A172 (cell line): ENCODE measurements at regions not wholly inside any gene's neighbourhood (a gene's known extent, or its start where the extent isn't known, plus 50 kb on each side); places are given as distances from the start of the nearest gene placed in this dataset.
A peak's percentile ranks its signal among the peaks of the same experiment; 100 is the strongest.
"Not testable (repeated sequence)": the region's sequence is repeated elsewhere in the genome, so short reads cannot be mapped to it uniquely, and the experiment has no call there.

Source experiments
- DNase-seq: peaks from one replicate; pipeline ENCODE4 v3.0.0-alpha.2; 2015; ENCODE audit warnings: low spot score

DNA sequence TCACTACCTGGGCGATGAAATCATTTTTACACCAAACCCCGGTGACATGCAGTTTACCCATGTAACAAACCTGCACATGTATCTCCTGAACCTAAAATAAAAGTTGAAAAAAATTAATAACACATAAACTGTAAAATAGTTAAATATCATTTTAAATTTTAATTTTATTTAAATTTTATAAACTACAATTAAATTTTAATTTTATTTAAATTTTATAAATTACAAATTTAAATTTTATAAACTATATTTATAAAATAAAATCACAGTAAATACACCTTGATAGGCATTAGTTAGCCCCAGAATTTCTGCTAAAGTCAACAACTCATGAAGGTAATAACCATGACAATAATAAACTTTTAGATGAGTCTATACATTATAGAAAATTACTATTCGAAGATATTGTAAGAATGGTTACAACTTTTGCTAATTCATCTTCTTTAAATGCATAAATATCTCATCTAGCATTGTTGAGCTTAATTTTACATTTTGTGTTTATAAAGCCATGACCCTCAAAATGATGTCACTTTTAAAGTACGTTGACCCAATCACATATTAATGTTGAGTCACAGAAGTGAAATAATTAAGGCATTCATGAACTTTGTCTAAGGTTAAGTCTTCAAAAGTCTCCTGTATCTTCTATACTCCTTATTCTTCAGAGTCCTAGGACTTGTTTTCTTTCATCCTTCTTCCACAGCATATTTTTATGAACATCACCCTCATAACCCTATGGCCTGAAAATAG lies 755.8 kb upstream of the LCORL start:
- DNase-seq: no peak

DNA sequence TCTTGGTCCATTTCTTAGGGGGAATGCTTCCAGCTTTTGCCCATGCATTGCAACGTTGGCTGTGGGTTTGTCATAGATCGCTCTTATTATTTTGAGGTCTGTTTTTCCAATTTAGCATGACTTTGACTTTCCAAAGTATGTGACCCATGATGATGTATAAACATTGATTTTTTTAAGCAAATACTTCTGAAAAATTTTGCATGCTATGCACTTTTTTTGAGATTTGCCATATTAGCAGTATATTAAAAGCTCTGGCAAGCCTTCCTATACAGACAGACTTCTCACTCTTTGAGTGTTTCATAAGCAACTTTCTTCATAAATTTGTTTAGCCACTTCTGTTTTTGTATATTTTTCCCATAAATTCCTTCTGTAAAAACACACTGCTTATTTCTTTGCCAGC lies 746.4 kb upstream of the LCORL start:
- no peak for DNase-seq

DNA sequence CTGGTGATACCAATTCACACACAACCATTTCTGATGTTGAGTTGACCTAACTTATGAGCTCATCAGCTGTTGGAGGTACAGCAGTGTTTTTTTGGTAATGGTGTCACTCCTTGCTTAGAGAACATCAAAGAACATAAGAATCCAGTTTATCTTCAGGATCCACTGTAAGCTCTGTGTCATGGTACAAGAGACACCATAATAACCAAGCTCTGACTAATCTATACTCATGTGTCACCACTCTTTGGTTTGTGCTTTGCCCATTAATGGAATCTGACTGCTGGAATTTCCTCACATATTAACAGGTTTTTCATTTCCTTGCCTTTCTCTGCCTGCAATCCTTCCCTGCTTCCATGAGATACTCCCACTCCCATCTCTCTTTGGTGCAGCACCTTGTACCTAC lies 735.1 kb upstream of the LCORL start:
- no peak for DNase-seq

DNA sequence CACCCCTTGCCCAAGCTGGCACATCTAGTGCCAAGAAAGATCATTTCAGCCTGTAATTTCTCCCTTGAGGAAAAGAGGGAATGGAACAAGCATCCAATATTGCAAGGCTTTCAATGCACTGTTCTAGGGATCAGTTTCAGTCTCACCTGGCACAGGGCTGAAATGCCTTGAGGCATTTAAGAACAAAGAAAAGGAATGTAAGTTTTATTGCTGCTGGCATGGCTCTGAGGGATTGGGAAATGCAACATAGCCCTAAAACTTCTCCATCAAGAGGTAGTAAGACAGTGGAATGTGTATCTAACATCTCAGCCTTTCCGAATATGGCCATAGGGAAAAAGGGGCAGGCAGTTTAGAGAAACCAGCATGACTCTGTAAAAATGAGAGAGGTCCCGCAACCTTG lies 732.6 kb upstream of the LCORL start:
- DNase-seq: no peak

DNA sequence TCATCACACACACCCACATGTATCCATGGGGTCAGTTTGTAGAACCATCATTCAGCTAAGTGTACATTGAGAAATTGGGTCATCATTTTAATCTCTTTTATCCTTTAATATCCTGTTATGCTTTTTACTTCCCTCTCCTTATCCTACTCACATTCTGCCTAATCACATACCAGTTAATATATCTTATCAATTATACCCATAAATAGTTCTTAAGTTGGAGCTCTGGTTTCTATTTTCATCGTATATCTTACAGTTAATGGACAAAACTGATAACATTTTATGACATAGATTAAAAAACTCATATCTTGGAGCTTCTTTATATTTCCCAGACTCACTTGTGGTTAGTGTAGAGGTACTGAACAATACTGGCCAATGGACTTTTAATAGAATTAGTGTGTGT lies 729.5 kb upstream of the LCORL start:
- no peak for DNase-seq

DNA sequence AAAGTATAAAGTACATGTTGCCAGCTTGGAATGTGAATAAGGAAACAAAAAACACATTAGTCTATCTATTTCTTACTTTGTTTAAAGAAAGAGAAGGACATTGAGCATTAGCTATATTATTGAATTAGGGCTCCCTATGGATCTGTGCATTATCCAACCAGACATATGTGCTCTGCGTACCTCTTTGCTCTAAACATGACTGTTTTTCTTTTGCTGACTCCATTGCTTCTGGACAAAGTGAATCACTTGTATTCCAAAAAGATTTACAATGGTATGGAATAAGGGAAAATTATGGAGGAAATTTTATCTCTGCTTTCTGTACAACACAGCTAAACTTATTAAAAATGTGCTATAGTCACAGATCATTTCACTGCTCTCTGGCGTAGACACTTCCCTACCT lies 727.8 kb upstream of the LCORL start:
- no peak for DNase-seq

DNA sequence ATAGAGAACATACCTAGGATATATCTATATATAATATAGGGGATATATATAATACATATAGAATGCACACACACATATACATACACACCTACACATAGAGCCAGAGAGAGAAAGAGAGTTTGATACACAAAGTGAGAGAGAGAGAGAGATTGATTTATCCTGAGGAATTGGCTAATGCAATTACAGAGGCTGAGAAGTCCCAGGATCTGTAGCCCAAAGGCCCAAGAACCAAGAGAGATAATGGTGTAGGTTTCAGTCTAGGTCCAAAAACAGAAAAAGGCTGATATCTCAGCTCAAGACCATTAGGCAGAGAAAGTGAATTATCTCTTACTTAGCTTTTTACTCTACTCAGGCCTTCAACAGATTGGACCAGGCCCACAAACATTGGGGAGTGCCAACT lies 715.0 kb upstream of the LCORL start:
- no peak for DNase-seq

DNA sequence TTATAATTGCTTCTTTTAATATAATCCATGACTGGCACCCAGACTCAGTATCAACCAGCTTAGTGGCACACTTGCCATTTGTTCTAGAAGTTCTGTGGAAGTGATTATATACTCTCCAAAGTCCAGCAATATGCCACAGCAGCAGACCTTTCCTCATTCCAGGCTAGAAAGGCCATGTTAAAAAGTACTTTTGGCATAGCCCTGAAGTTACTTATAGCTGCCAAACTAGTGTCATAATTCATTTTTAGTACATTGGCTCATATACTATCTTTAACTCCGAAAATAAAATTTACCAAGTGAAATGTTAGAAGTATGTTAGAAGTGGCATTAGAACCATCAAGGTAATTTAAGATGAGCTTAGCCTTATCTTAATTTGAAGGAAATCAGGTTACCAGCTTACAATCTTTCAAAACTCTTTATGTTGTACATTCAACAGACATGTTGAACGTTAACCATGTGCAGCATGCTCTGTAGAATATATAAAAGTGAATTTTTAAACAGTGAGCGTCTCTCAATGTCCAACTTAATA lies 714.2 kb upstream of the LCORL start:
- no peak for DNase-seq

DNA sequence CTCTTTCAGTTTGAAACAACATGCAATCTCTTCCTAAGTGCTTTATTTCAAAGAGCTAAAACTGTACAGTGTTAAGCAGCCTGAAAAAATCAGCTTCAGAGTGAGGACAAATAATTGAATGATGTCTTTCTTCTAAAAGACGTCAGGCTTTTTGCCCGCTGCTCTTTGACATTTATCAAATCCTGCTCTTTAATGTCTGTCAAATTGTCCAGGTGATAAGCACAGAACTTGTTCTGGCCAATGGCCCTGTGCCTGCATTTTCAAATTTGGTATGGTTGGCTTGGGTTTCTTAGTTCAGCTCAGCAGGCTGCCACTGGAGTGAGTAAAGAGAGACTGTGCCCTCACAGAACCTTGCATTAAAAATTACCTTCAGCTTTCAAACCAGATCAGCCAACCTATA lies 712.9 kb upstream of the LCORL start:
- DNase-seq: no peak

DNA sequence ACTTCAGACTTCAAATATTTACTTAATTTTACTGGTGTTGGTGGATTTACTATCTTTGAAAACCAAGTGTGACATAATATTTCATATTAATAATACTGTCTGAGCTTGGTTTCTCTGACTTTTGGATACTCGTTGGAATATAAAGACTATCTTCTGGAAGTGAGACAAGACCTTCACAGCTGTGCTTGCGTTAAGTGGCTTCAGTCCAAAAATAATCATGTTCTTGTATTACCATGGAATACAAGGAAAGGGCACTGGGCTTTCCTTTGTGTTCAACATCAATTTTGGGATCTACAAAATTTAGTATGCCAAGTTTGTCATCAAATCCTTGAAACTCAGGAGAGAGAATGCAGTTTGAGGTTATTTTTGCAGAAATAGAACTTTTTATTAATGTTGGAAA lies 712.4 kb upstream of the LCORL start:
- DNase-seq: no peak

DNA sequence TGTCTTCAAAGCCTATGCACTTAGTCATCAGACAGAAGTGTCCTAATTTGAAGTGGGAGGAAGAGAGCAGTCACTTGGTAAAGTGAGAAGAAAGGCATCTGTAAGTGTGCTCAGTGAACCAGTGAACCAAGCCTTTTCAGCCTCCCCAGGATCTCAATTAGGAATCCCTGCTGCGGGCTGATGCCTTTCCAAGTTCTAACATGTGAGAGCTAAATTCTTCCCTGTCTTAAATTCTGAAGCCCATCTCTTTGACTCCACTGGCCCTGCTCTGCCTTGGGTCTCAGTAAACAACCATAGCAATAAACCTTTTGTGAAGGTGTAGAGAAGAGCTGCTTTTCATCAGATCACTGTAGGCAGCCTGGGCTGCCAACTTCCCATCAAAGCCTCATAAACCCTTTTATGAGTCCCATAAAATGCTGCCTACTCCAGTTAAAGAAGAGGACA lies 701.2 kb upstream of the LCORL start:
- no peak for DNase-seq

DNA sequence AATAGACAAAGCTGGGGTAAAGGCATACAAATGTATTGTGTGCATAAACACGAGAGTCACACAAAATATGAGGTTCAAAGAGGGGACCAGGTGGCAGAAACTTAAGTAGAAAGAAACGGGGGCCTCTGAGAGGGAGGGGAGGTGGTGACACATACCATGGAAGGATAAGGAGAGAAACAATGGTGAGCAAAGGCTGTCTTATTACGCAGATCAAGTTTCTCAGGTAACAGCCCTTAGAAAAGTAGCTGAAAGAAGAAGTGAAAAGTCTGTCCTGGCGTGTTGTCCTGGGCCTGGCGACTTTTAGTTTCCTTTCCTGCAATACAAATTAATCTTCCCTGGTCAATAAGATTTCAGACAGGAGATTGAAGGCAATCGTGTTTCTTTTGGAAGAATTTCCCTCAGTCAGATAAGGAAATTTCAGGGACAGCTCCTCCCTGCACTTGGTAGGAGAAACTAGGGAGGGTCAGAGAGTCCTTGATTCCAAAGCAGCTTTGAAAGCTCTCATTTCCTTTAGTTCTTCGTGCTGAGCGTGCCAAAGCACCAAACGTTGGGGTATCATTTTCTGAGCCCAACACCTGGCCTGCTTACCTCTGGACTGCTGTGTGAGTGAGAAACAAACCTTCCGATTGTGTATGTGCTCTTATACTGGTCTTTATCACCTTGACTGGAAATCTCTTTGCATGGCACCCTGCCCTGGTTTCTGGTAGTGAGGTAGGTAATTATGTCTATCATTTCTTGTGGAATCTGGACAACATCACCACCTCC lies 676.7 kb upstream of the LCORL start:
- no peak for DNase-seq

DNA sequence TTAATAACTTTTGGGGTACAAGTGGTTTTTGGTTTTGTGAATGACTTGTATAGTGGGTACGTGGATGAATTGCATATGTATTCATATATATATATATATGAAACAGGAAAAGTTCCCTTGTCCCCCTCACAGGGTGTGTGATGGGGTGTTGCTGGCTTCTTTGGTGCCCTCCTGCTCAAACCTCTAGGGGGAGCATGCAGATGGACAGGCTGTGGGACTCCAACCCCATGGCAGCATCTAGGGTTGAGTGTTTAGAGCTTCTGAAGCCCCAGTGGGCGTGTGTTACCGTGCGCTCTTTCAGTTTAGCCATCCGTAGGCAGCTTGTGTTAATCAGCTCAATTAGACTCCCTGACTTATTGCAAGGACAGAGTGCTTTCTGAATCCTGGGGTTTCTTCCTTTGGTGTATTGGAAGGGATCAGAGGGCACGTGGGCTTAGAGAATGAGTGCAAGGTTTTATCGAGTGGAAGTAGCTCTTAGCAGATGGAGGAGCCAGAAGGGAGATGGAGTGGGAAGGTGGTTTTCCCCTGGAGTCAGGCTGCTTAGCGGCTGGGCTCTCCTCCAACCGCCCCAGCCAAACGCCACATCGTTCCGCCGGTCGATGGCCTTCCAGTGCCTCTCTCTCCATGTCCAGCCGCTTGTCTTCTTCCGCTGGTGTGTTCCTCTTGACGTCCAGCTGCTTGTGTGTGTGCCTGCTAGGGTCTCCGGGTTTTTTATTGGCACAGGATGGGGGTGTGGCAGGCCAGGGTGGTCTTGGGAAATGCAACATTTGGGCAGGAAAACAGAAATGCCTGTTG lies 674.4 kb upstream of the LCORL start:
- DNase-seq: no peak

DNA sequence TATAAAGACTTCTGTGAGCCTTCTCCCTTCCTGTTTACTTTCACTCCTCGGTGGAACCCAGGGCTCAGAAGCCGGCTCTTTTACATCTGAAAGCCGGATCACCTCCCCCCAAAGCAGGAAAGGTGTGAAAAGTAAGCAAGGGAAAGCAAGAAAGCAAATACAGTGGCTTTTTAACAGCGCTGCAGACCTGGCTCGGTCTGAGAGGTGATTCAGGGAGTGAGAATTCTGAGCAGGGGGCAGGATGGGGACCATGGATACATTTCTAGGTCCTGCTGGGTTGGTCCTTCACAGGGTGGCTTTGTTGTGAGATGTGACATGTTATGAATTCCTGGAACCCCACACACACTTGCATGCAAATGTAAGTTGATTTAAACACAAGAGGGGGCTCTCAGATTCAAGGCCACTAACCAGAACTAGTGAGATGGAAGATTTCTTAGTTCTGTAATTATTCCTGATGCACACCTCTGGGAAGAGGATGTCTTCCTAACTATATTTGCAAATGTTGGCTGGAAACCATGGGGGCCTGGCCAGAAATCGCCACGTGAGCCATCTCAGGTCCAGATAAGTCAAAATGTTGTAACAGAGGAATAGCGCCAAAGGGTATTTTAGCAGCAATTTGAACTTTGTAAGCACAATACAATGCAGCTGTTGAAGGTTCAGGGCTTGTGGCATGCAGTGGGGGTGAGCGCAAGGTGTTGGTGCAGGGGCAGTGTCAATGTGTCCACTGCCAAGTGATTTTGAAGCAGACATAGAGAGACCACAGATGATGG lies 670.1 kb upstream of the LCORL start:
- DNase-seq: no peak

DNA sequence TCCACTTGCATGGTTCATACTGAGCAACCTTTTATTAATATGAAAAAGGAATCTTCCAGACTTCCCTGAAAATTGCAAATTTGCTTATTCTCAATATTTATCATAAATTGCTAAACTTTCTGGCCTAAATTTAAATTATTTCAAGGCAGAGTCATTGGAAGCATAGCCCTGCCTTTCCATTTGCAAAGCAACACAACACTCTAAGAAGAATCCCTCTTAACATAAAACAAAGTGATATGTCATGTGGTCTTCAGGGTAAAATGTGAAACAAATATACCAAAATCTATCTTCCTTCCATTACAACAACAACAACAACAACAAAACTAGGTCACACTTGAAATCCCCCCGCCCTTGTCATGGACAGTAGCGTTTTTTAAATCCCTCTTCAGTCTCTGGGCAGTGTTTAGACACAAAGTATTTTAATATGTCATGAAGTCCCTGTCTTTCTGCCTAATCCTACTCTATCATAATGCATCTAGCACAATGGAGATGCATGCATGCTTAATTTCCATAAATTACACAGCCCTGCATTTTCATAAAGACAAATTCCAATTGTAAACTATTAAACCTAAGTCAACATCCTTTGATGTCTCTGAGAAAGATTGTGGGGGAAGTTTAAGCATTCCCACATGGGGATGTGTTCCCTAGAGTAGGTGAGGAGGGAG lies 668.9 kb upstream of the LCORL start:
- no peak for DNase-seq

DNA sequence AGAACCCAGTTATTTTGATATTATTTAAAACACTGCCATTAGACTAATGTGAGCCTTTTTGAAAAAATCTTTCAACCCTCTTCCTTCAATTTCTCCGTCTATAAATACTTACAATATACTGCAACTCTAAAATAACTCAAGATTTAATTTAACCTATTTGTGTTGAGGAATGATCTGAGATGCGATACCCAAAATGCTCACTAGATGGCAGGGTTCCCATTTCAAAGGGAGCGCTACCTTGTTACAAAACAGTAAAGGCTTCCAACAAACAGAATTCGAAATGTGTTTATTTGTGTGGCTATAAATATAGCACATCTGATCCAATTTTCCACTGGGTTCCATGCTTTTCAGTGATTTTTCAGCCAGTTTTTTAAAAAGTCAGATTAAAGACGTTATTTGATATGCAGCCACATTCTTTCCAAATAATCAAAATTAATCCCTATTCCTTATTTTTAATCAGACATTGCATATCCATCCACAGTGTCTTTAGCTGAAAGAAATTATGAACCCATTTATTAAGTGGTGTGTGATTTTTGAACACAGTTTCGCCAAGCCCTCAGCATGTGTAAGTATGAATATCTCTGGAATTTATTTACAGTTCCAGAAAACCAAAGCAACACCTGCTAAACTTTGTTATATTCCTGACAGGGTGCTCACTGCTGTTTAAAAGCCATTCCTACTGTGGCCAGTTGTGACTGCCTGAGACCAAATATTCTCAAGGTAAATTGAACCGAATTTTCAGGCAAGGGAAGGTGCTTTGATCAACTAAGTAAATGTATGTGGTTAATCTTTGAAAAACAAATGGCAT lies 668.0 kb upstream of the LCORL start:
- DNase-seq: peak; percentile 44

DNA sequence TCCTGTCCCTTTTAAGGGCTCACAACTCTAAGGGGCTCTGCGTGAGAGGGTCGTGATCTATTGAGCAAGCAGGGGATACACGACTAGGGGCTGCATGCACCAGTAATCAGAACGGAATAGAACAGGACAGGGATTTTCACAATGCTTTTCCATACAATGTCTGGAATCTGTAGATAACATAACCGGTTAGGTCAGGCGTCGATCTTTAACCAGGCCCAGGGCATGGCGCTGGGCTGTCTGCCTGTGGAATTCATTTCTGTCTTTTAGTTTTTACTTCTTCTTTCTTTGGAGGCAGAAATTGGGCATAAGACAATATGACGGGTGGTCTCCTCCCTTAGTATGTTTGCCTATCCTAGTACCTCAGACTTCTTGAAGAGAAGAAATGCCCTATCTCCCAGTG lies 666.8 kb upstream of the LCORL start:
- DNase-seq: not testable (repeated sequence)

DNA sequence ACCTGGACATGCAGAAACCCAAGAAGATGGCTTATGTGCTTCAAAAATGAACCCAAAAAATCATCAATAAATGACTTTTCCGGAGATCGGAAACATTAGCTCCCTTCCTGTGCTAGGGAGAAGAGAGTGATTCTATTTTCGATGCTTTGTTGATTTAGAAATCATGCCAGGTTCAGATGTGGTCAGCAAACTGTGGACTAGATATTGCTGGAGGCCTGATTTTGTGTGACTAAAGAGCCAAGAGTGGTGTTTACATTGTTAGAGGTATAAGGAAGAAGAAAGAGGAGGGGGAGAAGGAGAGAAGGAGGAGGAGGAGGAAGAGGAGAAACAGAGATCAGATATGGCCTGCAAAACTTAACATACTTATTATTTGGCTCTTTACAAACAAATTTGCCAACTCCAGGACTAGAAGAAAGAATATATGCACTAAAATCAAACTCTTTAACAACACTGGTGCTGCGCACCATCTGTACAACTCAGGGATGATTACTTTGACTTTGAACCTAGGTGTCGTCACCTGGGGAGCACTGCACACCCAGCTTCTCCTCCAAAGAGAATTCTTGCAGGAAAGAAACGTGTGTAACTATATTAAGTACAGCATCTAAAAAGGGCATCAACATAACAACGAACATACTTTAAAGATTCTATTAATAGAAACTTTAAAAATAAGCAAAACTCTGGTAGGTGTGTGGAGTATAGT lies 664.9 kb upstream of the LCORL start:
- no peak for DNase-seq

DNA sequence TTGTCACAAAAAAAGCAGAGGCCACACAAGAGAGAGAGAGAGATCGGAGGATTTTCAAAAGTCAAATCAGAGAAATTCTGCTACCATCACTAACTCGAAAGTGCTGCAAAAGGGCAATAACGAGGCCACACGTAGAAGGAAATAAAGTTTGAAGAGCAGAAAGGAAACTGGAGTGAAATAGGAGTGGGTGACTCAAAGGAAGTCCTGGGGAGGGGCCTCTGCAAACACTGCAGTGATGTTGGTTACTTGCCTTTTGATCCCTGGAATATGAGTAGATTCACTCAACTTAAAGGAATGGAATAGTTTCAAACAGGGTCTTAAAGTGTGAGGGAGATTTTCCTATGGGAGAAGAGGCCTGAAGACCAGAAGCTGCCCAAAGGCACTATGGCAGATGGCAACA lies 663.4 kb upstream of the LCORL start:
- DNase-seq: no peak

DNA sequence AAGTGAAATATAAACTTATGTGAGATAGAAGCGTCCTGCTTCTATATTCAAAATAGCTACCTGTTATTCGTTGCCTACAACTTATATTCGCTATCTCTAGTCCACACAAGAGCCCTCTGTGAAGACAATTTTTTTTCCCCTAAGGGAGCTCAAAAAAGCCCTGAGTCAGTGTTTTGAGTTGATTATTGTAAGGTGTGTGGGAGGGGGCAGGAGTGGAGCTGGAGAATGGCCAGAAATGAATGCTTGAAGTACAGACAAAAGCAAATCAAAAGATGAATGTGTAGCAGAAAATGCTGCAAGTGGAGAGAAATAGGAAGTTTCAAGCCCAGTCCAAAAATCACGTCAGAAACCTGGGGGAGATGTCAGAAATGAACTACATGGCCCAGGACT lies 655.0 kb upstream of the LCORL start:
- DNase-seq: no peak
